ENCODE measurements at regions not wholly inside any gene's neighbourhood (a gene's known extent, or its start where the extent isn't known, plus 50 kb on each side); places are given as distances from the start of the nearest gene placed in this dataset.

GRCh38 chr7:109577265-109577664, 1007.6 kb downstream of the DNAJB9 start:
- TF ChIP-seq CTCF (IDR thresholded peaks at IDR 0.05; ENCODE audit: low read length) (no peak), EZH2 (optimal IDR thresholded peaks at IDR 0.05; ENCODE audit: low read depth, low read length) (no peak), EZH2phosphoT487 (IDR thresholded peaks at IDR 0.05; ENCODE audit: low read length) (no peak)

Data from MM.1S (cell line).